Esophagus muscularis mucosa (tissue), 4 donors: ENCODE measurements at regions not wholly inside any gene's neighbourhood (a gene's known extent, or its start where the extent isn't known, plus 50 kb on each side); places are given as distances from the start of the nearest gene placed in this dataset.

Experiments
- EP300 ChIP-seq: sonication (generic); formaldehyde crosslinking; IDR thresholded peaks from one replicate; pipeline ENCODE4 v1.6.1; 2017; ENCODE audit warnings: antibody characterized with exemption
- POLR2A ChIP-seq: fragments of 450-650 bp; IDR thresholded peaks from one replicate; pipeline ENCODE4 v1.6.1; 2017; ENCODE audit warnings: antibody characterized with exemption, moderate library complexity, mild to moderate bottlenecking, low read depth
- TF ChIP-seq, protein P1 (sequence below), 3 experiments: fragments of 200-600 bp in 2 of 3; fragments of 450-650 bp in 1 of 3; sonication (generic) in 2 of 3; IDR thresholded peaks; one replicate each; pipeline ENCODE4 v1.5.1; 2017 to 2019; ENCODE audit warnings: antibody characterized with exemption in 3 of 3, mild to moderate bottlenecking in 2 of 3, moderate library complexity in 1 of 3

GRCh38 chr12:131542351-131542750, 168.5 kb upstream of the SFSWAP start:
- TF ChIP-seq, protein P1, sequence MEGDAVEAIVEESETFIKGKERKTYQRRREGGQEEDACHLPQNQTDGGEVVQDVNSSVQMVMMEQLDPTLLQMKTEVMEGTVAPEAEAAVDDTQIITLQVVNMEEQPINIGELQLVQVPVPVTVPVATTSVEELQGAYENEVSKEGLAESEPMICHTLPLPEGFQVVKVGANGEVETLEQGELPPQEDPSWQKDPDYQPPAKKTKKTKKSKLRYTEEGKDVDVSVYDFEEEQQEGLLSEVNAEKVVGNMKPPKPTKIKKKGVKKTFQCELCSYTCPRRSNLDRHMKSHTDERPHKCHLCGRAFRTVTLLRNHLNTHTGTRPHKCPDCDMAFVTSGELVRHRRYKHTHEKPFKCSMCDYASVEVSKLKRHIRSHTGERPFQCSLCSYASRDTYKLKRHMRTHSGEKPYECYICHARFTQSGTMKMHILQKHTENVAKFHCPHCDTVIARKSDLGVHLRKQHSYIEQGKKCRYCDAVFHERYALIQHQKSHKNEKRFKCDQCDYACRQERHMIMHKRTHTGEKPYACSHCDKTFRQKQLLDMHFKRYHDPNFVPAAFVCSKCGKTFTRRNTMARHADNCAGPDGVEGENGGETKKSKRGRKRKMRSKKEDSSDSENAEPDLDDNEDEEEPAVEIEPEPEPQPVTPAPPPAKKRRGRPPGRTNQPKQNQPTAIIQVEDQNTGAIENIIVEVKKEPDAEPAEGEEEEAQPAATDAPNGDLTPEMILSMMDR (IDR thresholded peaks at IDR 0.05) = no peak
- TF ChIP-seq POLR2A (no peak), EP300 (no peak)
